H1 (cell line): ENCODE measurements at regions not wholly inside any gene's neighbourhood (a gene's known extent, or its start where the extent isn't known, plus 50 kb on each side); places are given as distances from the start of the nearest gene placed in this dataset.

Experiments
- CTCF ChIA-PET: fragments of 300-600 bp; sonication (Branson Sonifier 250); formaldehyde crosslinking; loops from one replicate; lab custom pipeline; 2021; ENCODE audit not compliant: partially characterized antibody; lab: Charles Lee
- POLR2A ChIA-PET: fragments of 300-600 bp; sonication (Branson Sonifier 250); formaldehyde crosslinking; loops from one replicate; lab custom pipeline; 2021; ENCODE audit warnings: inconsistent platforms; ENCODE audit not compliant: partially characterized antibody; lab: Charles Lee
- DNase-seq, 2 experiments: peaks; one replicate each; pipeline versions ENCODE4 v3.0.0 to v3.0.0-alpha.2; 2010 to 2022; ENCODE audit warnings: low spot score in 2 of 2, low read depth in 1 of 2, mixed read lengths in 1 of 2
- FAIRE-seq: peaks from 2 replicates; lab custom pipeline; 2011; peaks lifted over from hg19 to GRCh38; lab: Jason Lieb, UNC
- H2AFZ ChIP-seq: 2 replicates; pipeline ENCODE4 v1.8.1; 2012; ENCODE audit warnings: low read length, inconsistent platforms
- H2AK5ac ChIP-seq: 2 replicates; pipeline ENCODE4 v1.6.1; 2013; ENCODE audit warnings: low read depth, low read length
- H2BK120ac ChIP-seq: replicated peaks from 2 replicates; pipeline ENCODE3; 2013; ENCODE audit warnings: low read depth, low read length, inconsistent platforms
- H2BK12ac ChIP-seq: 2 replicates; pipeline ENCODE4 v1.6.1; 2013; ENCODE audit warnings: low read depth, low read length
- H2BK15ac ChIP-seq: 2 replicates; pipeline ENCODE4 v1.6.1; 2013; ENCODE audit warnings: low read length
- H2BK20ac ChIP-seq: 2 replicates; pipeline ENCODE4 v1.6.1; 2013; ENCODE audit warnings: low read length
- H2BK5ac ChIP-seq: 2 replicates; pipeline ENCODE4 v1.6.1; 2013; ENCODE audit warnings: low read depth, low read length
- H3K14ac ChIP-seq: 2 replicates; pipeline ENCODE4 v1.6.1; 2013; ENCODE audit warnings: inconsistent platforms; ENCODE audit not compliant: insufficient read length
- H3K18ac ChIP-seq: 2 replicates; pipeline ENCODE4 v1.6.1; 2013; ENCODE audit warnings: low read length; ENCODE audit errors: extremely low read depth
- H3K23ac ChIP-seq: 2 replicates; pipeline ENCODE4 v1.6.1; 2013; ENCODE audit warnings: inconsistent platforms; ENCODE audit not compliant: insufficient read length
- H3K23me2 ChIP-seq: 2 replicates; pipeline ENCODE4 v1.6.1; 2013; ENCODE audit warnings: low read depth, low read length
- H3K27ac ChIP-seq: 2 replicates; pipeline ENCODE4 v1.6.1; 2011; ENCODE audit warnings: low read depth, low read length, inconsistent platforms
- H3K27me3 ChIP-seq, 4 experiments: replicated peaks in 1 of 4; 1 replicate in 1 of 4; 2 replicates in 3 of 4; pipeline versions ENCODE4 v1.6.1 to v1.8.1; 2011 to 2013; ENCODE audit warnings: low read length in 3 of 4, mild to moderate bottlenecking in 3 of 4, inconsistent platforms in 2 of 4, mixed read lengths in 2 of 4, moderate library complexity in 1 of 4; ENCODE audit not compliant: control insufficient read depth in 3 of 4, insufficient read depth in 3 of 4; ENCODE audit errors: extremely low read depth in 1 of 4
- H3K36me3 ChIP-seq, 4 experiments: 2 replicates each; pipeline versions ENCODE4 v1.6.1 to v1.8.1; 2011 to 2013; ENCODE audit warnings: mild to moderate bottlenecking in 4 of 4, low read length in 3 of 4, moderate library complexity in 2 of 4, control low read depth in 1 of 4, inconsistent platforms in 1 of 4; ENCODE audit not compliant: insufficient read depth in 4 of 4, control insufficient read depth in 2 of 4
- H3K4ac ChIP-seq: replicated peaks from 2 replicates; pipeline ENCODE3; 2013; ENCODE audit warnings: low read length, low read depth, mixed read lengths, inconsistent platforms; ENCODE audit not compliant: insufficient read length
- H3K4me1 ChIP-seq, 4 experiments: replicated peaks in 1 of 4; 1 replicate in 1 of 4; 2 replicates in 3 of 4; pipeline versions ENCODE4 v1.6.1 to v1.8.1; 2011 to 2013; ENCODE audit warnings: low read length in 3 of 4, inconsistent platforms in 2 of 4, mixed read lengths in 1 of 4; ENCODE audit not compliant: insufficient read depth in 4 of 4, control insufficient read depth in 3 of 4
- H3K4me2 ChIP-seq, 2 experiments: 2 replicates each; pipeline versions ENCODE4 v1.6.1 to v1.8.1; 2011 to 2013; ENCODE audit warnings: low read depth in 2 of 2, low read length in 2 of 2, control low read depth in 1 of 2, inconsistent platforms in 1 of 2, mild to moderate bottlenecking in 1 of 2; ENCODE audit not compliant: insufficient read depth in 1 of 2
- H3K4me3 ChIP-seq, 4 experiments: fragments of 200-600, 300-600 bp in 1 of 4; sonication (generic), shearing (Covaris generic), sonication (Bioruptor Twin) in 1 of 4; 2 replicates each; pipeline versions ENCODE4 v1.5.1 to v1.8.1; 2011 to 2016; ENCODE audit warnings: low read length in 4 of 4, low read depth in 3 of 4, control low read depth in 2 of 4, inconsistent platforms in 2 of 4, mild to moderate bottlenecking in 2 of 4, mixed read lengths in 1 of 4, moderate library complexity in 1 of 4; ENCODE audit not compliant: insufficient read depth in 2 of 4; ENCODE audit errors: extremely low read depth in 1 of 4
- H3K56ac ChIP-seq: replicated peaks from 2 replicates; pipeline ENCODE3; 2013; ENCODE audit warnings: low read depth, mild to moderate bottlenecking, mixed read lengths, low read length, inconsistent platforms; ENCODE audit not compliant: insufficient read length
- H3K79me1 ChIP-seq: 2 replicates; pipeline ENCODE4 v1.6.1; 2013; ENCODE audit warnings: low read depth, low read length, control low read depth
- H3K79me2 ChIP-seq, 2 experiments: 2 replicates each; pipeline versions ENCODE4 v1.6.1 to v1.8.1; 2012 to 2013; ENCODE audit warnings: low read length in 2 of 2, mild to moderate bottlenecking in 2 of 2, inconsistent platforms in 1 of 2; ENCODE audit not compliant: insufficient read depth in 2 of 2, control insufficient read depth in 1 of 2
- H3K9ac ChIP-seq, 4 experiments: replicated peaks in 1 of 4; 1 replicate in 1 of 4; 2 replicates in 3 of 4; pipeline versions ENCODE4 v1.6.1 to v1.8.1; 2011 to 2013; ENCODE audit warnings: low read depth in 3 of 4, low read length in 3 of 4, control low read depth in 2 of 4, mild to moderate bottlenecking in 2 of 4, moderate library complexity in 2 of 4, inconsistent platforms in 1 of 4; ENCODE audit errors: extremely low read depth in 1 of 4
- H3K9me3 ChIP-seq, 2 experiments: 2 replicates each; pipeline versions ENCODE4 v1.6.1 to v1.8.1; 2012 to 2013; ENCODE audit warnings: mild to moderate bottlenecking in 2 of 2, moderate library complexity in 2 of 2, control low read depth in 1 of 2, inconsistent platforms in 1 of 2, low read depth in 1 of 2, low read length in 1 of 2, mixed read lengths in 1 of 2; ENCODE audit not compliant: insufficient read depth in 2 of 2
- H4K20me1 ChIP-seq, 2 experiments: replicated peaks in 1 of 2; 2 replicates each; pipeline versions ENCODE3 to v1.8.1; 2011 to 2013; ENCODE audit warnings: inconsistent platforms in 2 of 2, low read length in 2 of 2, mild to moderate bottlenecking in 1 of 2; ENCODE audit not compliant: insufficient read depth in 2 of 2, control insufficient read depth in 1 of 2
- H4K5ac ChIP-seq: 2 replicates; pipeline ENCODE4 v1.6.1; 2013; ENCODE audit warnings: low read length, low read depth, mixed read lengths, inconsistent platforms; ENCODE audit not compliant: insufficient read length
- H4K8ac ChIP-seq: 2 replicates; pipeline ENCODE4 v1.8.0; 2013; ENCODE audit warnings: mild to moderate bottlenecking, moderate library complexity, low read length, inconsistent platforms; ENCODE audit not compliant: insufficient read depth; ENCODE audit errors: extremely low read depth
- H4K91ac ChIP-seq: replicated peaks from 2 replicates; pipeline ENCODE3; 2013; ENCODE audit warnings: low read length, mixed read lengths, inconsistent platforms; ENCODE audit not compliant: insufficient read length
- CHD1 ChIP-seq: IDR thresholded peaks from 2 replicates; pipeline ENCODE4 v1.6.1; 2012; ENCODE audit warnings: low read depth, low read length, improper control_type of control experiment
- EP300 ChIP-seq, 2 experiments: IDR thresholded peaks; 1 replicate in 1 of 2; 2 replicates in 1 of 2; pipeline ENCODE4 v1.6.1; 2011 to 2012; ENCODE audit warnings: low read depth in 2 of 2, low read length in 2 of 2, mild to moderate bottlenecking in 2 of 2, borderline replicate concordance in 1 of 2, inconsistent platforms in 1 of 2, moderate library complexity in 1 of 2
- EZH2 ChIP-seq: fragments of 200-600 bp; sonication (generic); IDR thresholded peaks from 2 replicates; pipeline ENCODE4 v1.7.1; 2012; ENCODE audit warnings: low read depth, mild to moderate bottlenecking, moderate library complexity, low read length, inconsistent platforms; ENCODE audit not compliant: severe bottlenecking
- FOSL1 ChIP-seq: IDR thresholded peaks from 2 replicates; pipeline ENCODE4 v1.6.1; 2011; ENCODE audit warnings: mild to moderate bottlenecking, low read depth, low read length, moderate library complexity; ENCODE audit not compliant: insufficient read depth
- GABPA ChIP-seq: IDR thresholded peaks from 2 replicates; pipeline ENCODE4 v1.6.1; 2011; ENCODE audit warnings: mild to moderate bottlenecking, low read length, moderate library complexity, borderline replicate concordance; ENCODE audit not compliant: insufficient read depth
- SIN3A ChIP-seq, 2 experiments: IDR thresholded peaks in 1 of 2; conservative IDR thresholded peaks in 1 of 2; 2 replicates each; pipeline ENCODE4 v1.6.1; 2011 to 2012; ENCODE audit warnings: low read length in 2 of 2, improper control_type of control experiment in 1 of 2, low read depth in 1 of 2, mild to moderate bottlenecking in 1 of 2
- SIX5 ChIP-seq: IDR thresholded peaks from 2 replicates; pipeline ENCODE4 v1.6.1; 2011; ENCODE audit warnings: mild to moderate bottlenecking, low read depth, low read length
- SP4 ChIP-seq: IDR thresholded peaks from 2 replicates; pipeline ENCODE4 v1.6.1; 2012; ENCODE audit warnings: low read length, inconsistent platforms
- SRF ChIP-seq: IDR thresholded peaks from 2 replicates; pipeline ENCODE4 v1.6.1; 2011; ENCODE audit warnings: mild to moderate bottlenecking, low read depth, low read length, moderate library complexity
- TAF1 ChIP-seq: IDR thresholded peaks from 2 replicates; pipeline ENCODE4 v1.6.1; 2011; ENCODE audit warnings: mild to moderate bottlenecking, low read depth, low read length
- TBP ChIP-seq: IDR thresholded peaks from 2 replicates; pipeline ENCODE4 v1.6.1; 2011; ENCODE audit warnings: low read depth, low read length, improper control_type of control experiment
- YY1 ChIP-seq: IDR thresholded peaks from 2 replicates; pipeline ENCODE4 v1.6.1; 2011; ENCODE audit warnings: low read depth, mild to moderate bottlenecking, low read length
- WGBS, 2 experiments: shearing (Covaris generic) in 1 of 2; methylation state at CpG; one replicate each; pipeline versions ENCODE4 v1.1.6 to v1.1.7; 2013 to 2015; ENCODE audit warnings: low lambda C conversion rate in 2 of 2, mixed read lengths in 2 of 2, inconsistent platforms in 1 of 2, low coverage in 1 of 2, missing lambda C conversion rate in 1 of 2; ENCODE audit not compliant: insufficient replicate concordance in 2 of 2, insufficient coverage in 1 of 2, insufficient read length in 1 of 2; ENCODE audit errors: extremely low coverage in 1 of 2, missing lambda C conversion rate in 1 of 2; 5-methylcytosine and 5-hydroxymethylcytosine counted together

DNA sequence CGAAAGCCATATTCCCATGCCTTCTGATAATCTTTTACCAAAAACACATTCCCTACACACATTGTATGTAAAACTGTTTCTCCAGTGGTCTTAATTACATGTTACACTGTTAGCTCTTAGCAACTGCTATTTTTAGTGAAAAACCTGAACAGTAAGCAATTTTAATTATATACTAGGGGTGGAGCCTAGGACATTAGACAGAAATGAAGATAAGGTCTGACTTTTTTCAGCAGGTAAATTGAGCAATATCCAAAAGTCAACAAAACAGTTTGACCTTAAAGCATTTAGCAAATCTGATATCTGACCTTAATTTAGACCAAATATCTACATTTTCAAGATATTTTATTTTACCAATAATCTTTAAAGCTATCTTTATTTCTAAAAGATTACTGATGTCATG is 60.2 kb downstream of the PDE6H start:
- Histone ChIP-seq H2AFZ (no peak overlapping the region), H3K4me2 (no peak overlapping the region), H4K91ac (no peak overlapping the region), H2AK5ac (no peak overlapping the region), H2BK15ac (no peak overlapping the region), H3K79me2 (no peaks in the 10 kb centered on the region), H3K79me1 (no peaks in the 10 kb centered on the region), H4K20me1 (no peaks in the 10 kb centered on the region), H3K36me3 (no peaks in the 10 kb centered on the region), H3K14ac (no peak overlapping the region), H3K4me1 (peaks cover 2 to 7% (median 4%) of the 10 kb centered on the region in 4 experiments; a peak in 4 of 7 replicates), H3K9ac (no peak overlapping the region), H3K56ac (no peak overlapping the region), H4K5ac (no peak overlapping the region), H2BK120ac (no peak overlapping the region), H3K23ac (no peak overlapping the region), H3K18ac (no peak overlapping the region), H2BK12ac (no peak overlapping the region), H3K9me3 (0 out of 4 replicates have a peak, but pooled peaks cover 0 to 2% of the 10 kb centered on the region in 2 experiments), H3K27ac (no peak overlapping the region), H3K4me3 (no peak overlapping the region), H4K8ac (no peak overlapping the region), H3K27me3 (no peaks in the 10 kb centered on the region), H2BK20ac (no peak overlapping the region), H3K23me2 (no peaks in the 10 kb centered on the region), H2BK5ac (no peak overlapping the region), H3K4ac (no peak overlapping the region)
- FAIRE-seq, result no peak
- CTCF ChIA-PET, result interaction anchor here (0.6 to 1.0 kb wide), 2 partner anchors 23 to 32 kb away, joined by 3 read pairs; no protein-coding TSS in a partner anchor
- POLR2A ChIA-PET, result no interaction called here
- no peak for DNase-seq
- WGBS, 2 experiments, result 88% methylated on average over 1 of the region's 1 CpG; no CpG with 5 or more reads in 1 of the 2 experiments
- no peak for TF ChIP-seq EP300 (IDR thresholded peaks at IDR 0.05; ENCODE audit: borderline replicate concordance in 1 of 2, low read depth in 2 of 2, low read length in 2 of 2)
- TF ChIP-seq SIX5, result no peak
- no peak for TF ChIP-seq SRF
- TF ChIP-seq TAF1, result no peak
- no peak for TF ChIP-seq EZH2
- no peak for TF ChIP-seq GABPA
- no peak for TF ChIP-seq CHD1
- no peak for TF ChIP-seq SP4
- no peak for TF ChIP-seq YY1
- TF ChIP-seq SIN3A (conservative IDR thresholded peaks at IDR 0.05 in 1 of 2, IDR thresholded peaks at IDR 0.05 in 1 of 2; ENCODE audit: low read depth in 1 of 2, low read length in 2 of 2), result no peak
- no peak for TF ChIP-seq FOSL1
- TF ChIP-seq TBP, result no peak
